Right atrium auricular region (tissue), 2 donors: ENCODE measurements at regions not wholly inside any gene's neighbourhood (a gene's known extent, or its start where the extent isn't known, plus 50 kb on each side); places are given as distances from the start of the nearest gene placed in this dataset.

ENCODE experiments used
- DNase-seq: peaks from one replicate; pipeline ENCODE4 v3.0.0-alpha.2; 2019; ENCODE audit warnings: low spot score
- H3K27ac ChIP-seq, 2 donors: fragments of 200-600 bp; sonication (generic); 1 replicate in 1 of 2; 2 replicates in 1 of 2; pipeline ENCODE4 v1.5.1; 2016 to 2019
- H3K27me3 ChIP-seq, 2 donors: fragments of 200-600 bp; sonication (generic); one replicate each; pipeline versions ENCODE4 v1.5.1 to v1.6.0; 2017 to 2019
- H3K36me3 ChIP-seq: fragments of 200-600 bp; sonication (generic); one replicate; pipeline ENCODE4 v1.5.1; 2016
- H3K4me1 ChIP-seq, 2 donors: fragments of 200-600 bp; sonication (generic); one replicate each; pipeline versions ENCODE4 v1.5.1 to v1.6.0; 2017 to 2019
- H3K4me3 ChIP-seq, 2 donors: fragments of 200-600 bp; sonication (generic); 1 replicate in 1 of 2; 2 replicates in 1 of 2; pipeline ENCODE4 v1.5.1; 2017 to 2019; ENCODE audit warnings: mild to moderate bottlenecking in 1 of 2, moderate library complexity in 1 of 2
- H3K9me3 ChIP-seq, 2 donors: fragments of 200-600 bp; sonication (generic); one replicate each; pipeline ENCODE4 v1.5.1; 2019
- CTCF ChIP-seq, 2 donors: fragments of 200-600 bp; sonication (generic); IDR thresholded peaks; one replicate each; pipeline ENCODE4 v1.5.1; 2019; ENCODE audit warnings: antibody characterized with exemption in 2 of 2

- Histone ChIP-seq H3K27ac (no peak overlapping the region), H3K36me3 (no peaks in the 10 kb centered on the region), H3K4me1 (no peaks in the 10 kb centered on the region), H3K9me3 (no peaks in the 10 kb centered on the region), H3K4me3 (no peak overlapping the region), H3K27me3 (no peaks in the 10 kb centered on the region)
- TF ChIP-seq CTCF (IDR thresholded peaks at IDR 0.05), result no peak
- DNase-seq, result no peak
Measured at GRCh38 chr16:72530434-72530833, 358.5 kb upstream of the PMFBP1 start.

GRCh38 chr16:72523087-72523486 is 351.1 kb upstream of the PMFBP1 start:
- TF ChIP-seq CTCF (IDR thresholded peaks at IDR 0.05), result no peak
- H3K36me3 ChIP-seq, result no peaks in the 10 kb centered on the region
- no peak overlapping the region for H3K4me3 ChIP-seq

GRCh38 chr16:72517154-72517553 is 345.2 kb upstream of the PMFBP1 start:
- no peak for DNase-seq
- Histone ChIP-seq H3K4me3 (no peak overlapping the region), H3K4me1 (no peaks in the 10 kb centered on the region)

More at GRCh38 chr16:72523087-72523486, 351.1 kb upstream of the PMFBP1 start:
- DNase-seq, result no peak
- H3K27me3 ChIP-seq, result no peaks in the 10 kb centered on the region
- peaks cover 0 to 19% of the 10 kb centered on the region in 2 donors for H3K9me3 ChIP-seq
- H3K27ac ChIP-seq, result no peak overlapping the region
- H3K4me1 ChIP-seq, result no peaks in the 10 kb centered on the region

GRCh38 chr16:72511171-72511570 is 339.2 kb upstream of the PMFBP1 start:
- no peaks in the 10 kb centered on the region for H3K27me3 ChIP-seq
- no peaks in the 10 kb centered on the region for H3K36me3 ChIP-seq
- DNase-seq, result no peak
- no peaks in the 10 kb centered on the region for H3K9me3 ChIP-seq
- H3K4me1 ChIP-seq, result no peaks in the 10 kb centered on the region
- no peak for TF ChIP-seq CTCF (IDR thresholded peaks at IDR 0.05)
- no peak overlapping the region for H3K27ac ChIP-seq
- no peak overlapping the region for H3K4me3 ChIP-seq

More at GRCh38 chr16:72517154-72517553, 345.2 kb upstream of the PMFBP1 start:
- no peaks in the 10 kb centered on the region for H3K36me3 ChIP-seq
- TF ChIP-seq CTCF (IDR thresholded peaks at IDR 0.05), result no peak
- H3K27ac ChIP-seq, result no peak overlapping the region
- no peaks in the 10 kb centered on the region for H3K27me3 ChIP-seq
- H3K9me3 ChIP-seq, result peaks cover 0 to 10% of the 10 kb centered on the region in 2 donors

- Histone ChIP-seq H3K9me3 (no peaks in the 10 kb centered on the region), H3K4me1 (no peaks in the 10 kb centered on the region), H3K27me3 (no peaks in the 10 kb centered on the region), H3K27ac (no peak overlapping the region), H3K36me3 (no peaks in the 10 kb centered on the region), H3K4me3 (no peak overlapping the region)
- TF ChIP-seq CTCF (IDR thresholded peaks at IDR 0.05), result no peak
- no peak for DNase-seq
Measured at GRCh38 chr16:72508191-72508590, 336.2 kb upstream of the PMFBP1 start.

- Histone ChIP-seq H3K36me3 (no peaks in the 10 kb centered on the region), H3K4me1 (no peaks in the 10 kb centered on the region), H3K4me3 (no peak overlapping the region), H3K9me3 (no peaks in the 10 kb centered on the region), H3K27ac (no peak overlapping the region), H3K27me3 (no peaks in the 10 kb centered on the region)
- DNase-seq, result no peak
- no peak for TF ChIP-seq CTCF (IDR thresholded peaks at IDR 0.05)
Measured at GRCh38 chr16:72502594-72503005, 330.6 kb upstream of the PMFBP1 start.
